Liver (tissue), 3 donors: ENCODE measurements at regions not wholly inside any gene's neighbourhood (a gene's known extent, or its start where the extent isn't known, plus 50 kb on each side); places are given as distances from the start of the nearest gene placed in this dataset.

Source experiments
- CTCF ChIP-seq: fragments of 150-350 bp; IDR thresholded peaks from 2 replicates; pipeline ENCODE4 v1.5.1; 2017; ENCODE audit warnings: improper control_type of control experiment, low read depth, low read length; ENCODE audit not compliant: missing input control
- TAF1 ChIP-seq: conservative IDR thresholded peaks from 2 replicates; pipeline ENCODE4 v1.6.1; 2016; ENCODE audit warnings: antibody characterized with exemption, mild to moderate bottlenecking
- donor health status: healthy.
- donor health status: healthy.

DNA sequence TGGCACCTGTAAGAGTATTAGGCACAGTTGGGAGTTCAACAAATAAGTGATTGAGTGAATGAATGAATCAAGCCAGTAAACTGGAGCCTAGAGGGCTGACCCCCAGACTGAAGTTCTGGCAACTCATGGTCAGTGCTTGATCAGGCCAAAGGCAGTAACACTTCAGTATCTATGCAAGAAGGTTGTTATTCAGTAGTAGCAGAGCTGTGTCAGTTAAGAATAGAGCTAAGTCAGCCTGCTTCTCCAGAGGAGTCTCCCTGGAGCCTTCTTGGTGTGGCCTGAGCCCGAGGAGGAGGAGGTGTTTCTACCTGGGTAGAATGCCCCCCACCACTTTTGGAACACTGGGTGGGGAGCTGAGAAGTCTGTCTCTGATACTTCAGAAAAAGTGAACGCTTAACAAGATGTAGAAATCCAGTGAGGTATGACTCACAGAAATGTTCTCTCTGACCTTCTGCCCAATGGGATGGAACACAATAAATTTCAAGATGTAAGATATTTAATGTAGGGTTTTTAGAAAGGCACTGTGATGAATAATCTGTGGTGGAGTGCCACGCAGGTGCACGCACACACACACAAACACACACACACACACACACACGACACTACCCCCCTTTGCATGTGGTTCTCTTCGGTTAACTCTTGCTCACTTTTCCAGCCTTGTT is 219.9 kb downstream of the HIPK3 start:
- TF ChIP-seq CTCF: no peak
- TF ChIP-seq TAF1: no peak
